AG20443 (cell line): ENCODE measurements at regions not wholly inside any gene's neighbourhood (a gene's known extent, or its start where the extent isn't known, plus 50 kb on each side); places are given as distances from the start of the nearest gene placed in this dataset.

ENCODE experiments used
- DNase-seq: peaks from one replicate; pipeline ENCODE4 v3.0.0; 2012; ENCODE audit warnings: low spot score, mixed read lengths

DNA sequence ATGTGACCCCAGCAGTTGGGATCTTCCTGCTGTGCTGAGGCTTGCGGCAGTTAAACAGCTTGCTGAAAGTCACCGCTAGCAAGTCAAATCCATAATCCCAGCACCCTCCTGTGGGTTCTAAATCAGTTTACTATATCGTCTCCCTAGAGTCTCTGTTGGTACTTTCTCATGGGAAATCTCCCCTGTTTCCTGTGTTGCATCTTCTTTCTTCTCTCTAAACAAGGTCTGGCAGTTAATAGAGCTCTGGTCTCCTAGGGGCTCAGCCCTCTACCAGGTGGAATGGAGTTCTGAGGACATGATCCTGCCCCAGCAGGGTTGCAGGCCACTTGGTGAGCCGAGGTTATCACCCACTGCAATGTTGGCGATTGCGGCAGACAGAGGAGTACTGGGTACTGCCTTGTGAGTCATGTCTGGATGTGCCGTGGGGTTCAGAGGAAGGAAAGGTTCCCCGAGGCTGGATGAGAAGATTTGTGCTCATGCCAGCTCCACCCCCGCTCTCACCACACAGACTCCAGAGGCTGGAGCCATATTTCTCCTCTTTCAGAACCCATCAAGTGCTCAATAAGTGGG lies 59.4 kb upstream of the SIX2 start:
- no peak for DNase-seq

DNA sequence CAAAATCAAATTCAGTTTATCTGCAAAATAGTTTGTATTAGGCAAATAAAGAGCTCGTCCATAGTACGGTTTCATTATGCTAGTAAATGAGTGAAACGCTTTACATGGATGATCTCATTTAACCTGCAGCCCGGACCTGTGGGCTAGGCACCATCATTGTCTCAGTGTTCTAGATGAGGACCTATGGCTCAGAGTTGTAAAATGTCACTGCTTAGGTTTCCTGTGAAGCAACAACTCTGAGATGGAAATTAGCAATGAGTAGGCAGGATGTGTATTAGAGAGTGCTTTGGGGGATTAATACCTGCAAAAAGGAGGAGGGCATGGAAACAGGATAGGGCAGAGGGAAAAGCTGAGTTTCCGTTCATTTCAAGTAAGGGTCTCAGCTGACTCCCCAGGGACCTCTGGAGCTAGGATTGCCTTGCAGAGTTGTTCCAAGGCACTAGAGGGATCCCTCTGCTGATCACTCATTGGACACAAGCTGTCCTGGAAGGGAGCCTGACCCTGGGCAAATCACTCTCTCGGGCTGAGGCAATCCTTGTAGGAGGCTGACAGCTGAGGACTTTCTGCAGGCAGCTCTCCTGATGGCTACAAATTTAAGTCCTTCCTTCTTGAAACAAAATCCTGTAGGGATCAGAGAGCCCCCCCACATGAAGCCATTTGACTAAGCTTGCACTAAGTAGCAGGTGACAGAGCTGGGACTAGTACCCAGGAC lies 58.8 kb upstream of the SIX2 start:
- DNase-seq, result peak; percentile 59
